Lower lobe of right lung (tissue), 2 donors: ENCODE measurements at regions not wholly inside any gene's neighbourhood (a gene's known extent, or its start where the extent isn't known, plus 50 kb on each side); places are given as distances from the start of the nearest gene placed in this dataset.

Source experiments
- ATAC-seq, 2 donors: fragments of 200-7000 bp; cut with Tn5 transposase; one replicate each; pipeline ENCODE4 v1.9.1; 2020 to 2022; ENCODE audit warnings: mild to moderate bottlenecking in 2 of 2, moderate library complexity in 2 of 2
- DNase-seq: peaks from one replicate; pipeline ENCODE4 v3.0.0-alpha.2; 2020
- H3K27ac ChIP-seq: fragments of 200-600 bp; one replicate; pipeline ENCODE4 v1.8.0; 2022
- H3K27me3 ChIP-seq: fragments of 200-600 bp; one replicate; pipeline ENCODE4 v1.8.0; 2022; ENCODE audit warnings: low read depth
- H3K36me3 ChIP-seq: fragments of 200-600 bp; one replicate; pipeline ENCODE4 v1.8.0; 2022; ENCODE audit warnings: mild to moderate bottlenecking
- H3K4me1 ChIP-seq: fragments of 200-600 bp; one replicate; pipeline ENCODE4 v1.8.0; 2022
- H3K4me3 ChIP-seq: fragments of 200-600 bp; one replicate; pipeline ENCODE4 v1.8.0; 2022; ENCODE audit warnings: mild to moderate bottlenecking
- H3K9me3 ChIP-seq: fragments of 200-600 bp; one replicate; pipeline ENCODE4 v1.8.0; 2022
- intact Hi-C: fragments of 100-400 bp; cut with DNase I; formaldehyde crosslinking; loops from one replicate; pipeline ENCODE4 v1.11.0; 2022
- TF ChIP-seq, protein P1 (sequence below): fragments of 200-600 bp; IDR thresholded peaks from one replicate; pipeline ENCODE4 v1.8.0; 2022; ENCODE audit warnings: antibody characterized with exemption, mild to moderate bottlenecking
- donor health status: DM: no; HTN: yes; CAD: no; lungs with severe emphysema.

DNA sequence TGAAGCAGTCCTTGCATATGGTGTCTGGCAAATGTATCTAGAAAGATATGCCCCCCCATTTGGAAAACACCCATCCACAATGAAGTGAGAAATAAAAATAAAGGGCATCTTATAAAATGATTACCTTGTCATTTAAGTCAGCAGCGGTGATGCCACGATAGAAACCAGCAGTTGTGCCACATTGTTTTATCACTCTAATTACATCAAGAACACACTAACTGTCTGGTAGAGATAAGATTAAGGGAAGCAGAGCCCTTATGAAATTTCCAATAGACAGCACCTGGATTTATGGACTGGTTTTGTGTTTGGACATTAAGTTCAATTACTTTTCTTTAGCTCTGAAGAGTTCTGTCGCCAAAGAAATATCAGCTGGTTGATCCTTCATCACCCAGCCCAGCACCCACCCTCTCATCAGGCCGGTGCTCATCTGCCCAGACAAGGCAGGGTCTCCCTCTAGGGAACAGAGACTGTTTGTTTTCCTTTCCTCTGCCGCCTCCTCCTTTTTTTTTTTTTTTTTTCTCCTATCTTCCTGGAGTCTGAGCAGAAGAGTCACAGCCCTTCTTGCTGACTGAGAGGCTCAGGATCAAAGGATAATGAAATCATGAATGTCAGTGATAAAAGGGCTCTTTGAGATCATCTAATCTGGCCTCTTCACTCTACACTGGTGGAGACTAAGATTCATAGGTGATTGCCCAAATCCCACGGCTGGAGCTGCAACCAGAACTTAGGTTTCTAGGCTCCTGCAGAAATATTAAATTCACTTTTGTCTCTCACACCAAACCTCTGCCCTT is 464.1 kb downstream of the NTRK3 start:
- Histone ChIP-seq H3K36me3 (no peaks in the 10 kb centered on the region), H3K4me3 (no peak overlapping the region), H3K9me3 (no peaks in the 10 kb centered on the region), H3K4me1 (no peaks in the 10 kb centered on the region), H3K27ac (no peak overlapping the region), H3K27me3 (no peaks in the 10 kb centered on the region)
- ATAC-seq (no peak), DNase-seq (no peak)
- intact Hi-C loops = no loop called here
- TF ChIP-seq, protein P1, sequence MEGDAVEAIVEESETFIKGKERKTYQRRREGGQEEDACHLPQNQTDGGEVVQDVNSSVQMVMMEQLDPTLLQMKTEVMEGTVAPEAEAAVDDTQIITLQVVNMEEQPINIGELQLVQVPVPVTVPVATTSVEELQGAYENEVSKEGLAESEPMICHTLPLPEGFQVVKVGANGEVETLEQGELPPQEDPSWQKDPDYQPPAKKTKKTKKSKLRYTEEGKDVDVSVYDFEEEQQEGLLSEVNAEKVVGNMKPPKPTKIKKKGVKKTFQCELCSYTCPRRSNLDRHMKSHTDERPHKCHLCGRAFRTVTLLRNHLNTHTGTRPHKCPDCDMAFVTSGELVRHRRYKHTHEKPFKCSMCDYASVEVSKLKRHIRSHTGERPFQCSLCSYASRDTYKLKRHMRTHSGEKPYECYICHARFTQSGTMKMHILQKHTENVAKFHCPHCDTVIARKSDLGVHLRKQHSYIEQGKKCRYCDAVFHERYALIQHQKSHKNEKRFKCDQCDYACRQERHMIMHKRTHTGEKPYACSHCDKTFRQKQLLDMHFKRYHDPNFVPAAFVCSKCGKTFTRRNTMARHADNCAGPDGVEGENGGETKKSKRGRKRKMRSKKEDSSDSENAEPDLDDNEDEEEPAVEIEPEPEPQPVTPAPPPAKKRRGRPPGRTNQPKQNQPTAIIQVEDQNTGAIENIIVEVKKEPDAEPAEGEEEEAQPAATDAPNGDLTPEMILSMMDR = no peak

DNA sequence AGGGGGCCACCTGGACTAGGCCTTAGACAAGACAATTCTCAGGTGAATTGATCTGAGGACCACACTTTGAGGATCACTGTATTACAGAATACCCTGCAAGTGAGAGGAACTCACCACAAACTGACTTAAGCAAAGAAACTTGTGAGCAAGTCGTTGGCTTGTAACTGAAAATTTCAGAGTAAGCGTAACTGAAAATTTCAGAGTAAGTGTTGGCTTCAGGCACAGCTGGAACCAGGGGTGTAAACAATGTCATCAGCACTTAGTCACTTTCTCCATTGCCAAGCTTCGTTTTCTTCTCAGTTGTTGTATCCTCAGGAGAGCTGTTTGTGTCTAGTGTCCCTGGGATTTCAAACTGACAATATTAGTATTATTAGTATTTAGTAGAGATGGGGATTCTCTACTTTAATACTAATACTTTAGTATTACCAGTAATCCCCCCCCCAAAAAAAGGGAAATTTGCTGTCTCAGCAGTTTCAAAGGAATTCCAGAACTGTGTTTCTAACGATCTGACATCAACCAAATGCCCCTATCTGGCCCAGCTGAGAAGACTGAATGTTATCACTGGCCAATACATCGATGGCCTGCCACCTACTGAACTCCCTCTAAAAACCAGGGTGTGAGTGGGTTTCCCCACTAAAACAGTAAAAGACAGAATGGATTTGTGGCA is 474.4 kb downstream of the NTRK3 start:
- H3K27ac ChIP-seq = no peak overlapping the region
- ATAC-seq (no peak), DNase-seq (no peak)
- intact Hi-C loops = no loop called here
- TF ChIP-seq, protein P1 = no peak
- no peak overlapping the region for H3K4me3 ChIP-seq
- H3K27me3 ChIP-seq = no peaks in the 10 kb centered on the region
- no peaks in the 10 kb centered on the region for H3K36me3 ChIP-seq
- no peaks in the 10 kb centered on the region for H3K9me3 ChIP-seq
- no peaks in the 10 kb centered on the region for H3K4me1 ChIP-seq

DNA sequence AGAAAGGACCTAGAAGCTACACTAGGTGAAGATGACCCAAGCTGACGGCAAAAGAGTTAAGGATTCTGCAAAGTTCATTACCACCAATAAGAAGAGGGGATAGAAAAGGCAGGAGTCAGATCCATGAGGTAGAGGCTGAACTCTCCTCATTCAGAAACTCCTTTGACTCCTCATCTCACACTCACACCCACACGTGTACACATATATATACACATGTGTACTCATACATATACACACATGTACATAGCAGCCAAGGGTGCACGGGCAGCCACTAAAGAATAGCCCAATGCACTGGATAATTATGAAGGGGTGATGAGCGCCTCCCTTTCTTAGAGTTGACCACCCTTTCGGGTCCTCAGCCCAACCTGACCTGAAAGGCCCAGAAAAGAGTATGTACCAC is 476.8 kb downstream of the NTRK3 start:
- no peaks in the 10 kb centered on the region for H3K4me1 ChIP-seq
- H3K27ac ChIP-seq = no peak overlapping the region
- H3K27me3 ChIP-seq = no peaks in the 10 kb centered on the region
- intact Hi-C loops = no loop called here
- H3K4me3 ChIP-seq = no peak overlapping the region
- ATAC-seq = peak in 1 of 2 donors; percentile 25
- H3K36me3 ChIP-seq = no peaks in the 10 kb centered on the region
- no peak for DNase-seq
- H3K9me3 ChIP-seq = no peaks in the 10 kb centered on the region
- TF ChIP-seq, protein P1 = no peak

DNA sequence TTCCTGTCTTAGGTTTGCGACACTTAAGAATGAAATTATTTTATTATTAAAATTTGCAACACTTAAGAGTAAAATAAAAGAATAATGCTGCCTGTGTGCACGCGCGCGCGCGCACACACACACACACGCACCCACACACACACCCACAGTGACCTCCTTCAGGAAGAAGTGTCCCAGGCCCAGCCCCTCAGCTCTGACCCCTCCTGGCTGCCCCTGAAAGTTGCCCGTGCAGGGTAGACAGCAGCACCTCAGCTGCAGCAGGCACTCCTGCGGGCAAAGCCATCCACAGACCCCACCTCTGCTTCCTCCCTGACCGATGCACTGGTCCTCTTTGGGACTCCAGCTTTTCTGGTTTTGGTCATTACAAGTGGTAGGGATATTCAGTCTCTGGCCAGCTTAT is 478.2 kb downstream of the NTRK3 start:
- intact Hi-C loops = no loop called here
- H3K4me1 ChIP-seq = no peaks in the 10 kb centered on the region
- DNase-seq (no peak), ATAC-seq (no peak)
- TF ChIP-seq, protein P1 = no peak
- H3K27me3 ChIP-seq = no peaks in the 10 kb centered on the region
- H3K27ac ChIP-seq = no peak overlapping the region
- no peak overlapping the region for H3K4me3 ChIP-seq
- no peaks in the 10 kb centered on the region for H3K9me3 ChIP-seq
- H3K36me3 ChIP-seq = no peaks in the 10 kb centered on the region

DNA sequence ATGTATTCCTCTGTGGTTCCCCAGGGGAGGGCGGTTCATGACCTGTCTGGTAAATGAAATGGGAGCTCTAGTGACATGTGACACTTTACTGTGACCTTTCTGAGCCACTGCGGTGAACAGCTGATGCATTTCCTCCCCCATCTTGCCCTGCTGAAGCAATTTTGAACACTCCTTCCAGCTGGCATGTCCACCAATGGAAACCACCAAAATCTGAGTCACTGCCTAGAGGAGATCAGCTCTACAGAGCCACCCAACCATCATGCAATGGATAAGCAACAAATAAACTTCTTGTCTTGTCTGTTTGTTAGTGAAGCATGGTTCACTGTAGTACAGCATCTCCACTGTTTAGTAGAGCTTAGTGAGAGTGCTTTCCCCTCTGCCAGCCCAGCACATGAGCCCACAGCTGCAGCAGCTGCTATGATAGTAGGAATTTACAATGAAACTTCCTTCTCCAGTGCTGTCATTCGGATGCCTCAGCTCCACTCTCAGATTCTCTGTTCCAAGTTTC is 479.4 kb downstream of the NTRK3 start:
- TF ChIP-seq, protein P1 = no peak
- Histone ChIP-seq H3K4me1 (no peaks in the 10 kb centered on the region), H3K4me3 (no peak overlapping the region), H3K36me3 (no peaks in the 10 kb centered on the region), H3K27ac (no peak overlapping the region), H3K9me3 (no peaks in the 10 kb centered on the region), H3K27me3 (no peaks in the 10 kb centered on the region)
- DNase-seq (no peak), ATAC-seq (peak; percentile 18 to 50)
- intact Hi-C loops = no loop called here
